ENCODE measurements at regions not wholly inside any gene's neighbourhood (a gene's known extent, or its start where the extent isn't known, plus 50 kb on each side); places are given as distances from the start of the nearest gene placed in this dataset.

DNA sequence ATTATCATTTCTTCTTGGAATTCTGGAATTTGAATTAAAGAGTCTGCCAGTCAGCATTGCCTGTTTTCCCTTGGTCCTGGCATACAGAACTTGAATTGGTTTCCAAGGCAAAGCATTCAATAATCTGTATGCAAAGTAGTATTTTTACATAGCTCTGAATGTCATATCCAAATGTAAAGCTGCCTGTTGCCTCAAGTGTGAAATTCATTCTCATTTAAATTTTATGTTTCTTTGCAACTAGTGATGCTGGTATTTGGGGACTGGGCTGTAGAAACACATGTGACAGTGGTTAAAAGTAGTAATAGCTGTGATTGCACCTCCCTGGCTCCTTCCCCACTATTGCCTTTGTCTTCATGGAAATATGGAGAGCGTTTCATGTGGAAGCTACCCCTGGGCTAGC lies 743.9 kb upstream of the GOLIM4 start:
- H3K27me3 ChIP-seq = no peaks in the 10 kb centered on the region
- no peaks in the 10 kb centered on the region for H3K36me3 ChIP-seq
- H3K9me3 ChIP-seq = no peaks in the 10 kb centered on the region
- no peaks in the 10 kb centered on the region for H3K4me1 ChIP-seq
- no peak for DNase-seq (ENCODE audit: low spot score in 2 of 2)
- no peak overlapping the region for H3K27ac ChIP-seq
- TF ChIP-seq, protein P1, sequence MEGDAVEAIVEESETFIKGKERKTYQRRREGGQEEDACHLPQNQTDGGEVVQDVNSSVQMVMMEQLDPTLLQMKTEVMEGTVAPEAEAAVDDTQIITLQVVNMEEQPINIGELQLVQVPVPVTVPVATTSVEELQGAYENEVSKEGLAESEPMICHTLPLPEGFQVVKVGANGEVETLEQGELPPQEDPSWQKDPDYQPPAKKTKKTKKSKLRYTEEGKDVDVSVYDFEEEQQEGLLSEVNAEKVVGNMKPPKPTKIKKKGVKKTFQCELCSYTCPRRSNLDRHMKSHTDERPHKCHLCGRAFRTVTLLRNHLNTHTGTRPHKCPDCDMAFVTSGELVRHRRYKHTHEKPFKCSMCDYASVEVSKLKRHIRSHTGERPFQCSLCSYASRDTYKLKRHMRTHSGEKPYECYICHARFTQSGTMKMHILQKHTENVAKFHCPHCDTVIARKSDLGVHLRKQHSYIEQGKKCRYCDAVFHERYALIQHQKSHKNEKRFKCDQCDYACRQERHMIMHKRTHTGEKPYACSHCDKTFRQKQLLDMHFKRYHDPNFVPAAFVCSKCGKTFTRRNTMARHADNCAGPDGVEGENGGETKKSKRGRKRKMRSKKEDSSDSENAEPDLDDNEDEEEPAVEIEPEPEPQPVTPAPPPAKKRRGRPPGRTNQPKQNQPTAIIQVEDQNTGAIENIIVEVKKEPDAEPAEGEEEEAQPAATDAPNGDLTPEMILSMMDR (IDR thresholded peaks at IDR 0.05) = no peak
- no peak overlapping the region for H3K4me3 ChIP-seq
- intact Hi-C loops (cut with DNase I) = no loop called here

- Histone ChIP-seq H3K9me3 (no peaks in the 10 kb centered on the region), H3K4me1 (no peaks in the 10 kb centered on the region), H3K27me3 (no peaks in the 10 kb centered on the region), H3K36me3 (no peaks in the 10 kb centered on the region), H3K4me3 (no peak overlapping the region), H3K27ac (no peak overlapping the region)
- intact Hi-C loops (cut with DNase I) = no loop called here
- TF ChIP-seq, protein P1 (IDR thresholded peaks at IDR 0.05) = no peak
- no peak for DNase-seq (ENCODE audit: low spot score in 2 of 2)
These were observed 738.8 kb upstream of the GOLIM4 start for GRCh38 chr3:168834558-168834957.

DNA sequence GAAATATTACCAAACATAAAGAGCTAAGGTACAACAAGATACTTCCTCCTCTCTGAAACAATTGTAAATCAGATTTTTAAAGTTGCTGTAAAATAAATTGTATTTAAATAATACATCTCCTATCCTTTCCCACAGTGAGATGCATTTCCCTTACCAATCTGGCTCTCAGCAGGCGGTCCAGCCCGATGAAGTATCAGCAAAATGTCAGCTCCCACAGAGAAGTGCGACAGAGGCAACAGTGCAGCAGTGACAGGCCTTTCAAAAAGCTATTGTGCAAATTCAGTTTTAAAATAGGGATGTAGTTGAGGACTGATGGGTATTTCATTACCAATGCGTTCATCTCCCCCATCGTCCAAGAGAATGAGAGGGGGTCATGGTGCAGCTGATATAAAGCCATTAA lies 733.2 kb upstream of the GOLIM4 start:
- intact Hi-C loops (cut with DNase I) = no loop called here
- DNase-seq (ENCODE audit: low spot score in 2 of 2) = no peak
- Histone ChIP-seq H3K36me3 (no peaks in the 10 kb centered on the region), H3K27me3 (no peaks in the 10 kb centered on the region), H3K4me3 (no peak overlapping the region), H3K4me1 (no peaks in the 10 kb centered on the region), H3K27ac (no peak overlapping the region), H3K9me3 (no peaks in the 10 kb centered on the region)
- TF ChIP-seq, protein P1 (IDR thresholded peaks at IDR 0.05) = no peak

GRCh38 chr3:168828536-168828935 lies 732.8 kb upstream of the GOLIM4 start:
- H3K9me3 ChIP-seq = no peaks in the 10 kb centered on the region
- intact Hi-C loops (cut with DNase I) = no loop called here
- no peaks in the 10 kb centered on the region for H3K4me1 ChIP-seq
- H3K27me3 ChIP-seq = no peaks in the 10 kb centered on the region
- H3K27ac ChIP-seq = no peak overlapping the region
- H3K4me3 ChIP-seq = no peak overlapping the region
- TF ChIP-seq, protein P1 (IDR thresholded peaks at IDR 0.05) = no peak
- no peaks in the 10 kb centered on the region for H3K36me3 ChIP-seq
- DNase-seq (ENCODE audit: low spot score in 2 of 2) = no peak

- Histone ChIP-seq H3K27me3 (no peaks in the 10 kb centered on the region), H3K4me3 (no peak overlapping the region), H3K27ac (no peak overlapping the region), H3K36me3 (no peaks in the 10 kb centered on the region), H3K4me1 (no peaks in the 10 kb centered on the region), H3K9me3 (no peaks in the 10 kb centered on the region)
- TF ChIP-seq, protein P1 (IDR thresholded peaks at IDR 0.05) = no peak
- intact Hi-C loops (cut with DNase I) = no loop called here
- no peak for DNase-seq (ENCODE audit: low spot score in 2 of 2)
These were observed 732.3 kb upstream of the GOLIM4 start for GRCh38 chr3:168828014-168828413.

- Histone ChIP-seq H3K27me3 (no peaks in the 10 kb centered on the region), H3K9me3 (no peaks in the 10 kb centered on the region), H3K36me3 (no peaks in the 10 kb centered on the region), H3K27ac (no peak overlapping the region), H3K4me1 (no peaks in the 10 kb centered on the region), H3K4me3 (no peak overlapping the region)
- intact Hi-C loops (cut with DNase I) = no loop called here
- DNase-seq (ENCODE audit: low spot score in 2 of 2) = no peak
- TF ChIP-seq, protein P1 (IDR thresholded peaks at IDR 0.05) = no peak
These were observed 728.4 kb upstream of the GOLIM4 start for GRCh38 chr3:168824107-168824506.
